Epithelial cell of esophagus (primary cell): ENCODE measurements at regions not wholly inside any gene's neighbourhood (a gene's known extent, or its start where the extent isn't known, plus 50 kb on each side); places are given as distances from the start of the nearest gene placed in this dataset.

ENCODE experiments used
- DNase-seq: peaks from one replicate; pipeline ENCODE4 v3.0.0; 2010; ENCODE audit warnings: low read depth
- H3K4me3 ChIP-seq: 2 replicates; pipeline ENCODE4 v1.5.1; 2011; ENCODE audit warnings: mild to moderate bottlenecking, low read length, control low read depth
- CTCF ChIP-seq: IDR thresholded peaks from 2 replicates; pipeline ENCODE4 v1.5.1; 2011; ENCODE audit warnings: low read depth, mild to moderate bottlenecking, low read length, control low read depth, inconsistent platforms; ENCODE audit not compliant: insufficient read depth; ENCODE audit errors: missing control alignments

- no peak for TF ChIP-seq CTCF
- no peak overlapping the region for H3K4me3 ChIP-seq
- no peak for DNase-seq
Measured at GRCh38 chr15:96130734-96131133, 199.8 kb upstream of the NR2F2 start.

DNA sequence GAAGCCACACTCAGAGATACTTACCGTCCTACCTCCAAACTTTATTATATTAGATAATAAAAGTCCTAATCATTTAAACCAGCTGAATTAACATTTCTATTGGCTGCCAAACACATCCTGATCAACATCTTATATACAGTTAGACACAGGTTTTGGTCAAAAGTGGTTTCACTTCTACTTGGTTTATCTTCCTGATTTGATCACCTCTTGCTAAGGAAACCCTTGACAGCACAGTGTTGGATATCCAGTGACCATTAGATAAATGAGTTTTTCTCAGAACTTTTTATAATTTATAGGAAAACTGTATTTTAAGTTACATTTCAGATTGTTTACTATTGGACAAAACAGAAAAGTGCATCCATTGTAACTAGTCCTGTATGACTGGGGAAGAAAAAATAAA is 198.4 kb upstream of the NR2F2 start:
- no peak overlapping the region for H3K4me3 ChIP-seq
- TF ChIP-seq CTCF: no peak
- DNase-seq: no peak

- no peak overlapping the region for H3K4me3 ChIP-seq
- no peak for DNase-seq
- no peak for TF ChIP-seq CTCF
Measured at GRCh38 chr15:96135166-96136093, 195.1 kb upstream of the NR2F2 start.

DNA sequence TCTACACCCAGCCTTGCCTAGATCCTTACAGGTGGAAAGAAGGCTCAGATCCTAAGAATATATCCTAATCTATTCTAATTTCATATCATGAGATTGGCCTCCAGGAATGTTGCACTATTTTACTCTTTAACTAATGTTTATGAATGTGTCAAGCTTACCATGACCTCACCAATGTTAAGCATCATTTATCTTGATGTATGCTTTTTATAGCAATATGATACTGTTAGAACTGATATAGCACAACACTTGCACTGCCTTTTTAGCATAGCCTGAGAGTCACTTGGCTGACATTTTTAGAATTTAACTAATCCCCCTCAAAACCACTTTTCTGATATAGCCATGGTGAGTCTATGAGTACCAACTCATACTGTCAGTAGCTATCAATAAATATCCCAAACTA is 191.5 kb upstream of the NR2F2 start:
- TF ChIP-seq CTCF: no peak
- no peak for DNase-seq
- no peak overlapping the region for H3K4me3 ChIP-seq

DNA sequence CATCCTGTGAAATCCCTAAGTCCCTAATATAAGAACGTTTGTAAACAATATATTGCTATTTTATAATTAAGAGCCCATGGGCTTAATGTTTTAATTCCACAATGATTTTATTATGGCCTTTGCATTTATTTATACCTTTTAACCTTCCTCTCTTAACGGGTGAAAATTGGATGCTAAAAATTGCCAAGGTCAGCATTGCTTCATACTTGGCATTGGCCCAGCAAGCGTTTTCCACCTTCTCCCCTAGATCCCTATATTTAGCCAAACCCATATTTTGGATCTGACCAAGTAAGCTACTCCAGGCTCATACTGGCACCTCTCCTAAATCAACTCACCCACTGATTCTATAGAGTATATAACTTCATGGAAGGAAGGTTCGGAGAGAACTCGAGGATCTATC is 188.0 kb upstream of the NR2F2 start:
- no peak for TF ChIP-seq CTCF
- H3K4me3 ChIP-seq: no peak overlapping the region
- no peak for DNase-seq

GRCh38 chr15:96144734-96145133 is 185.8 kb upstream of the NR2F2 start:
- no peak for TF ChIP-seq CTCF
- H3K4me3 ChIP-seq: no peak overlapping the region
- no peak for DNase-seq

DNA sequence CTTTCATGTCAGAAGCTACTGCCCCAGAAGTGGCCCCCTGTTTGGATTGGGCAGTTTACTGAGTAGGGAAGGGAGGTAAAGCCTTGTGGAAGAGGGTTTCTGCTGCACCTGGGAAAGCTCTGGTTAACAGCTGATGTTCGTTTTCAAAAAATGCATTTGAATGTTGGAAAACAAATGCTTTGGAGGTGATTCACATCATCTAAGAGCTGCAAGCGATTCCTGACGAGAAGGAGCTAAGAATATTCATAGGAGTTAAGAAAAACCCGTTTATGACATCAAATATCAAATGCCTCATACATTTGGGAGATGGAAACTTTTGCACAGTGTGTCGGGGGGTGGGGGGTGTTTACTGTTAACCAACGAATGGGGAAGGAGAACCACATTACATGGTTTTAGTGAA is 183.8 kb upstream of the NR2F2 start:
- TF ChIP-seq CTCF: no peak
- no peak for DNase-seq
- no peak overlapping the region for H3K4me3 ChIP-seq
